Tibial nerve (tissue), 4 donors: ENCODE measurements at regions not wholly inside any gene's neighbourhood (a gene's known extent, or its start where the extent isn't known, plus 50 kb on each side); places are given as distances from the start of the nearest gene placed in this dataset.

Experiments used
- DNase-seq, 2 donors: peaks; one replicate each; pipeline ENCODE4 v3.0.0-alpha.2; 2019; ENCODE audit warnings: low spot score in 2 of 2
- H3K27ac ChIP-seq, 4 donors: fragments of 200-600 bp; sonication (generic) in 3 of 4; one replicate each; pipeline ENCODE4 v1.5.1; 2017 to 2019; ENCODE audit warnings: mild to moderate bottlenecking in 1 of 4
- H3K27me3 ChIP-seq, 2 donors: fragments of 200-600 bp; sonication (generic) in 1 of 2; one replicate each; pipeline versions ENCODE4 v1.5.1 to v1.6.0; 2017 to 2019
- H3K36me3 ChIP-seq, 3 donors: fragments of 200-600 bp; sonication (generic); one replicate each; pipeline ENCODE4 v1.5.1; 2018 to 2019
- H3K4me1 ChIP-seq, 4 donors: fragments of 200-600 bp; sonication (generic) in 3 of 4; one replicate each; pipeline ENCODE4 v1.5.1; 2017 to 2019
- H3K4me3 ChIP-seq, 4 donors: fragments of 200-600 bp; sonication (generic) in 3 of 4; one replicate each; pipeline ENCODE4 v1.5.1; 2017 to 2019; ENCODE audit warnings: mild to moderate bottlenecking in 1 of 4, moderate library complexity in 1 of 4
- H3K9me3 ChIP-seq, 4 donors: fragments of 200-600 bp; sonication (generic) in 3 of 4; one replicate each; pipeline ENCODE4 v1.5.1; 2017 to 2019
- CTCF ChIP-seq, 5 experiments: fragments of 200-600 bp in 3 of 5; fragments of 450-650 bp in 2 of 5; sonication (generic) in 3 of 5; IDR thresholded peaks; one replicate each; pipeline ENCODE4 v1.5.1; 2016 to 2019; ENCODE audit warnings: antibody characterized with exemption in 5 of 5, mild to moderate bottlenecking in 3 of 5, moderate library complexity in 2 of 5
- EP300 ChIP-seq, 2 donors: sonication (generic); formaldehyde crosslinking; IDR thresholded peaks; one replicate each; pipeline ENCODE4 v1.6.1; 2017; ENCODE audit warnings: antibody characterized with exemption in 2 of 2, mild to moderate bottlenecking in 1 of 2
- POLR2A ChIP-seq, 2 donors: fragments of 450-650 bp; IDR thresholded peaks; one replicate each; pipeline ENCODE4 v1.6.1; 2017; ENCODE audit warnings: antibody characterized with exemption in 2 of 2, mild to moderate bottlenecking in 2 of 2, moderate library complexity in 2 of 2
- WGBS, 2 donors: methylation state at CpG; one replicate each; pipeline ENCODE4 v1.1.5; 2018; 5-methylcytosine and 5-hydroxymethylcytosine counted together

DNA sequence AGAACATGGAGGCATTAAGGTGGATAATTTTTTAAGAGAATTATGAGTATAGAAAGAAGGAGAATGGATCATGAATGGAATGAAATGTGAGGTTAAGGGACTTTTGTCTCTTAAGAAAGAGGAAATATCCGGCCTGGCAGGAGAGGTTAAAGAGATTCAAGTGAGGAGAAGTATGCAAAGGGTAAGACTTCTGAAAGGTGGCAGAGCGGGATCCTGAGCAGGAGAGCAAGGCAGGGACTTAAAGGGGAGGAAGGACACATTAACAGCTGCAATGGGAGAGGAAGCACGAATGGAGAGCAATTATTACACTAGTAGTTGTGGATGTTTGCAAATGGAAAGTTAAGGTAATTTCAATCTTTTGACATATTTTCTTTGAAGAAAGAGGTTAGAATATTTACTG, 171.0 kb downstream of the KITLG start:
- Histone ChIP-seq H3K27me3 (no peaks in the 10 kb centered on the region), H3K27ac (no peak overlapping the region), H3K4me1 (no peaks in the 10 kb centered on the region), H3K4me3 (no peak overlapping the region), H3K36me3 (no peaks in the 10 kb centered on the region), H3K9me3 (no peaks in the 10 kb centered on the region)
- 79 to 84% methylated on average over 3 of the region's 3 CpGs for WGBS, 2 donors
- DNase-seq, result no peak
- no peak for TF ChIP-seq POLR2A (IDR thresholded peaks at IDR 0.05)
- no peak for TF ChIP-seq CTCF (IDR thresholded peaks at IDR 0.05)
- no peak for TF ChIP-seq EP300 (IDR thresholded peaks at IDR 0.05)

- no peak for DNase-seq
- no peaks in the 10 kb centered on the region for H3K36me3 ChIP-seq
- no peak overlapping the region for H3K4me3 ChIP-seq
- 46 to 47% methylated on average over 2 of the region's 2 CpGs for WGBS, 2 donors
- no peaks in the 10 kb centered on the region for H3K9me3 ChIP-seq
- no peak overlapping the region for H3K27ac ChIP-seq
- H3K27me3 ChIP-seq, result no peaks in the 10 kb centered on the region
- H3K4me1 ChIP-seq, result no peaks in the 10 kb centered on the region
- TF ChIP-seq EP300 (IDR thresholded peaks at IDR 0.05) (no peak), POLR2A (IDR thresholded peaks at IDR 0.05) (no peak), CTCF (IDR thresholded peaks at IDR 0.05) (no peak)
Measured at GRCh38 chr12:88411689-88412088, 168.6 kb downstream of the KITLG start.

- Histone ChIP-seq H3K4me1 (no peaks in the 10 kb centered on the region), H3K36me3 (no peaks in the 10 kb centered on the region), H3K27ac (no peak overlapping the region), H3K4me3 (no peak overlapping the region), H3K27me3 (no peaks in the 10 kb centered on the region), H3K9me3 (no peaks in the 10 kb centered on the region)
- no peak for TF ChIP-seq POLR2A (IDR thresholded peaks at IDR 0.05)
- no peak for TF ChIP-seq EP300 (IDR thresholded peaks at IDR 0.05)
- TF ChIP-seq CTCF (IDR thresholded peaks at IDR 0.05), result no peak
- DNase-seq, result no peak
- 51 to 60% methylated on average over 2 of the region's 2 CpGs for WGBS, 2 donors
Measured at GRCh38 chr12:88413646-88414045, 166.6 kb downstream of the KITLG start.

DNA sequence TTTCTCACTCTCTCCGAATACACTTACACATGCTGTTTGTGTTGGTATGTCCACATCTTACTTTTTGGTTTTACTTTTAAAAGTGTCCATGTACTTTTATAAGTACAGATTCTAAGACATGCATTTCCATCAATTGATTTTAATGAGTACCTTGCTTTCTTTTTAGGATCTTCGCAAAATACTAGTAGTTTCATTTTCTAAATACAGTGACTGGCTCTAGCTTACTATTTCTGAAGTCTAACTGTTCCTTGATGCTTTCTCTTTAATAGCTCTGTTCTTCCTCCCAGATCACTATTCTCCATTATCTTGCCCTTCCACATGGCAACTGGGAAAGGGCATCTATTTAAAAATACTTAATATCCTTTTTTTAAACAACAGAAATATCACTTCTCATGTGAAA, 164.1 kb downstream of the KITLG start:
- H3K27ac ChIP-seq, result no peak overlapping the region
- no peak for DNase-seq
- TF ChIP-seq EP300 (IDR thresholded peaks at IDR 0.05) (no peak), POLR2A (IDR thresholded peaks at IDR 0.05) (no peak), CTCF (IDR thresholded peaks at IDR 0.05) (no peak)
- 79 to 84% methylated on average over 2 of the region's 2 CpGs for WGBS, 2 donors
- no peaks in the 10 kb centered on the region for H3K27me3 ChIP-seq
- H3K36me3 ChIP-seq, result no peaks in the 10 kb centered on the region
- no peaks in the 10 kb centered on the region for H3K9me3 ChIP-seq
- peaks cover 0 to 6% (median 0%) of the 10 kb centered on the region in 4 donors for H3K4me1 ChIP-seq
- no peak overlapping the region for H3K4me3 ChIP-seq

DNA sequence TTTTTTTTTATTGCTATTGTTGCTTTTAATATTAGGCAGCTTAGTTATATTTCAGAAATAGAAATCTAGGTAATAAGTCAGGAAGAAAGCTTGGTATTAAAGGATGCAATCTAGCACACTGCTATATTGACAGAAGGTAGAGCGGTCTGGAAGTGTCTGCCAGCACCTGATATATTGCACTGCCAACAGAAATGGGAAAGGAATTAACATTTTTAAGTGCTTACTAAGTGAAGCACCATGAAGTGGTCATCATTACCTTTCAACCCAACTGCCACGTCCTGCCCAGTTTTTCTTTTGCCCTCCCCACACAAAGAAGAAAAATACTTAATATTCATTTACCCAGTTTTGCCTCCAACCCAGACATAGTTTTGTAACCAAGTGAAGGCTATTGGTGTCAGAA, 163.5 kb downstream of the KITLG start:
- DNase-seq, result no peak
- no peaks in the 10 kb centered on the region for H3K9me3 ChIP-seq
- 93 to 94% methylated on average over 2 of the region's 2 CpGs for WGBS, 2 donors
- H3K4me3 ChIP-seq, result no peak overlapping the region
- no peak overlapping the region for H3K27ac ChIP-seq
- H3K27me3 ChIP-seq, result no peaks in the 10 kb centered on the region
- TF ChIP-seq EP300 (IDR thresholded peaks at IDR 0.05), result no peak
- TF ChIP-seq CTCF (IDR thresholded peaks at IDR 0.05), result no peak
- no peak for TF ChIP-seq POLR2A (IDR thresholded peaks at IDR 0.05)
- H3K36me3 ChIP-seq, result no peaks in the 10 kb centered on the region
- H3K4me1 ChIP-seq, result peaks cover 0 to 6% (median 0%) of the 10 kb centered on the region in 4 donors
